DOHH2 (cell line): ENCODE measurements at regions not wholly inside any gene's neighbourhood (a gene's known extent, or its start where the extent isn't known, plus 50 kb on each side); places are given as distances from the start of the nearest gene placed in this dataset.

Experiments
- EZH2phosphoT487 ChIP-seq: fragments of 200-600 bp; sonication (generic); IDR thresholded peaks from 2 replicates; pipeline ENCODE4 v1.6.1; 2017; ENCODE audit warnings: borderline replicate concordance, mild to moderate bottlenecking, antibody characterized with exemption, low read length, moderate library complexity, mixed read lengths
- TF ChIP-seq, protein P1 (sequence below): fragments of 200-600 bp; sonication (generic); IDR thresholded peaks from one replicate; pipeline ENCODE4 v1.5.1; 2014; ENCODE audit warnings: antibody characterized with exemption, mild to moderate bottlenecking, low read depth, low read length; ENCODE audit not compliant: poor library complexity, severe bottlenecking

GRCh38 chr2:198697794-198698193 lies 759.9 kb downstream of the SATB2 start:
- TF ChIP-seq, protein P1, sequence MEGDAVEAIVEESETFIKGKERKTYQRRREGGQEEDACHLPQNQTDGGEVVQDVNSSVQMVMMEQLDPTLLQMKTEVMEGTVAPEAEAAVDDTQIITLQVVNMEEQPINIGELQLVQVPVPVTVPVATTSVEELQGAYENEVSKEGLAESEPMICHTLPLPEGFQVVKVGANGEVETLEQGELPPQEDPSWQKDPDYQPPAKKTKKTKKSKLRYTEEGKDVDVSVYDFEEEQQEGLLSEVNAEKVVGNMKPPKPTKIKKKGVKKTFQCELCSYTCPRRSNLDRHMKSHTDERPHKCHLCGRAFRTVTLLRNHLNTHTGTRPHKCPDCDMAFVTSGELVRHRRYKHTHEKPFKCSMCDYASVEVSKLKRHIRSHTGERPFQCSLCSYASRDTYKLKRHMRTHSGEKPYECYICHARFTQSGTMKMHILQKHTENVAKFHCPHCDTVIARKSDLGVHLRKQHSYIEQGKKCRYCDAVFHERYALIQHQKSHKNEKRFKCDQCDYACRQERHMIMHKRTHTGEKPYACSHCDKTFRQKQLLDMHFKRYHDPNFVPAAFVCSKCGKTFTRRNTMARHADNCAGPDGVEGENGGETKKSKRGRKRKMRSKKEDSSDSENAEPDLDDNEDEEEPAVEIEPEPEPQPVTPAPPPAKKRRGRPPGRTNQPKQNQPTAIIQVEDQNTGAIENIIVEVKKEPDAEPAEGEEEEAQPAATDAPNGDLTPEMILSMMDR = no peak
- no peak for TF ChIP-seq EZH2phosphoT487
